Stimulated activated CD8-positive, alpha-beta memory T cell treated with anti-CD3 and anti-CD28 coated beads, Interleukin-12 subunit alpha, Interleukin-12 subunit beta, amount 100 ng/mL, for 1 hour (primary cell): ENCODE measurements at regions not wholly inside any gene's neighbourhood (a gene's known extent, or its start where the extent isn't known, plus 50 kb on each side); places are given as distances from the start of the nearest gene placed in this dataset.
"Not testable (repeated sequence)": the region's sequence is repeated elsewhere in the genome, so short reads cannot be mapped to it uniquely, and the experiment has no call there.

Source experiments
- DNase-seq: peaks from one replicate; pipeline ENCODE4 v3.0.0-alpha.2; 2020; ENCODE audit warnings: low read depth

GRCh38 chr3:153370680-153371079 lies 208.7 kb downstream of the RAP2B start:
- no peak for DNase-seq

- no peak for DNase-seq
Observed at GRCh38 chr3:153372326-153372725, 210.3 kb downstream of the RAP2B start.

GRCh38 chr3:153373606-153374005 lies 211.6 kb downstream of the RAP2B start:
- DNase-seq = no peak

GRCh38 chr3:153378366-153378765 lies 216.3 kb downstream of the RAP2B start:
- not testable (repeated sequence) for DNase-seq

- DNase-seq = no peak
Observed at GRCh38 chr3:153379516-153379915, 217.5 kb downstream of the RAP2B start.

GRCh38 chr3:153385343-153385742 lies 223.3 kb downstream of the RAP2B start:
- no peak for DNase-seq

GRCh38 chr3:153392363-153392762 lies 230.3 kb downstream of the RAP2B start:
- DNase-seq = no peak

GRCh38 chr3:153394017-153394416 lies 232.0 kb downstream of the RAP2B start:
- DNase-seq = no peak

GRCh38 chr3:153396581-153396980 lies 234.6 kb downstream of the RAP2B start:
- no peak for DNase-seq

GRCh38 chr3:153397794-153398193 lies 235.8 kb downstream of the RAP2B start:
- no peak for DNase-seq

- DNase-seq = no peak
Observed at GRCh38 chr3:153399636-153400035, 237.6 kb downstream of the RAP2B start.

- no peak for DNase-seq
Observed at GRCh38 chr3:153400641-153401040, 238.6 kb downstream of the RAP2B start.

GRCh38 chr3:153404157-153404556 lies 242.1 kb downstream of the RAP2B start:
- DNase-seq = no peak

- DNase-seq = not testable (repeated sequence)
Observed at GRCh38 chr3:153405320-153405719, 243.3 kb downstream of the RAP2B start.

GRCh38 chr3:153410517-153410916 lies 248.5 kb downstream of the RAP2B start:
- no peak for DNase-seq

- no peak for DNase-seq
Observed at GRCh38 chr3:153414982-153415381, 253.0 kb downstream of the RAP2B start.

GRCh38 chr3:153422314-153422713 lies 260.3 kb downstream of the RAP2B start:
- DNase-seq = no peak

- DNase-seq = not testable (repeated sequence)
Observed at GRCh38 chr3:153423820-153424219, 261.8 kb downstream of the RAP2B start.

GRCh38 chr3:153426344-153426743 lies 264.3 kb downstream of the RAP2B start:
- DNase-seq = no peak

- DNase-seq = no peak
Observed at GRCh38 chr3:153426803-153427202, 264.8 kb downstream of the RAP2B start.

- no peak for DNase-seq
Observed at GRCh38 chr3:153429821-153430220, 267.8 kb downstream of the RAP2B start.

GRCh38 chr3:153431076-153431475 lies 269.1 kb downstream of the RAP2B start:
- DNase-seq = no peak

GRCh38 chr3:153437666-153438065 lies 275.6 kb downstream of the RAP2B start:
- no peak for DNase-seq

- DNase-seq = no peak
Observed at GRCh38 chr3:153438271-153438670, 276.2 kb downstream of the RAP2B start.

- no peak for DNase-seq
Observed at GRCh38 chr3:153439780-153440179, 277.8 kb downstream of the RAP2B start.
